H1 (cell line): ENCODE measurements at regions not wholly inside any gene's neighbourhood (a gene's known extent, or its start where the extent isn't known, plus 50 kb on each side); places are given as distances from the start of the nearest gene placed in this dataset.

Experiments used
- BACH1 ChIP-seq: IDR thresholded peaks from 2 replicates; pipeline ENCODE4 v1.6.1; 2012; ENCODE audit warnings: low read length, improper control_type of control experiment
- CHD7 ChIP-seq: fragments of 300-600 bp; sonication (generic); IDR thresholded peaks from 2 replicates; pipeline ENCODE4 v1.7.1; 2012; ENCODE audit warnings: low read length, moderate library complexity, mild to moderate bottlenecking, inconsistent platforms; ENCODE audit not compliant: insufficient replicate concordance
- CTCF ChIP-seq, 3 experiments: IDR thresholded peaks; 1 replicate in 2 of 3; 2 replicates in 1 of 3; pipeline versions ENCODE4 v1.5.1 to v1.6.1; 2011; ENCODE audit warnings: low read length in 3 of 3, mild to moderate bottlenecking in 3 of 3, inconsistent platforms in 2 of 3, low read depth in 1 of 3, moderate library complexity in 1 of 3; ENCODE audit not compliant: insufficient read depth in 1 of 3; ENCODE audit errors: control extremely low read depth in 1 of 3
- EZH2 ChIP-seq: fragments of 200-600 bp; sonication (generic); IDR thresholded peaks from 2 replicates; pipeline ENCODE4 v1.7.1; 2012; ENCODE audit warnings: low read depth, mild to moderate bottlenecking, moderate library complexity, low read length, inconsistent platforms; ENCODE audit not compliant: severe bottlenecking
- MAFK ChIP-seq: IDR thresholded peaks from 2 replicates; pipeline ENCODE4 v1.6.1; 2012; ENCODE audit warnings: low read depth, mild to moderate bottlenecking, improper control_type of control experiment, low read length
- SIRT6 ChIP-seq: IDR thresholded peaks from one replicate; pipeline ENCODE4 v1.7.1; 2012; ENCODE audit warnings: low read length, inconsistent platforms
- SP2 ChIP-seq: IDR thresholded peaks from 2 replicates; pipeline ENCODE4 v1.6.1; 2012; ENCODE audit warnings: mild to moderate bottlenecking, low read length, inconsistent platforms
- YY1 ChIP-seq: IDR thresholded peaks from 2 replicates; pipeline ENCODE4 v1.6.1; 2011; ENCODE audit warnings: low read depth, mild to moderate bottlenecking, low read length

GRCh38 chr11:122030286-122030685, 85.7 kb downstream of the BLID start (continued):
- TF ChIP-seq CHD7 (no peak), CTCF (IDR thresholded peaks at IDR 0.05; ENCODE audit: control extremely low read depth in 1 of 3, insufficient read depth in 1 of 3, low read depth in 1 of 3, low read length in 3 of 3) (no peak), MAFK (no peak), BACH1 (no peak), YY1 (no peak), SIRT6 (no peak), EZH2 (no peak), SP2 (no peak)
